Neural crest cell (in vitro differentiated cells): ENCODE measurements at regions not wholly inside any gene's neighbourhood (a gene's known extent, or its start where the extent isn't known, plus 50 kb on each side); places are given as distances from the start of the nearest gene placed in this dataset.

Experiments used
- DNase-seq: peaks from one replicate; pipeline ENCODE4 v3.0.0; 2021; ENCODE audit warnings: low read depth, mixed read lengths, low spot score
- H3K27ac Mint-ChIP-seq: one replicate; pipeline ENCODE4 v1.8.0; 2021; ENCODE audit warnings: mild to moderate bottlenecking, mixed read lengths; ENCODE audit not compliant: unreplicated experiment
- H3K27me3 Mint-ChIP-seq: 2 replicates; pipeline ENCODE4 v1.8.0; 2021; ENCODE audit warnings: low read depth, mild to moderate bottlenecking, mixed read lengths
- H3K36me3 Mint-ChIP-seq: 2 replicates; pipeline ENCODE4 v1.8.0; 2021; ENCODE audit warnings: low read depth, mild to moderate bottlenecking, mixed read lengths
- H3K4me1 Mint-ChIP-seq: 2 replicates; pipeline ENCODE4 v1.8.0; 2021; ENCODE audit warnings: mixed read lengths
- H3K4me3 Mint-ChIP-seq: one replicate; pipeline ENCODE4 v1.8.0; 2021; ENCODE audit warnings: mild to moderate bottlenecking, mixed read lengths
- H3K9me3 Mint-ChIP-seq: 2 replicates; pipeline ENCODE4 v1.8.0; 2021; ENCODE audit warnings: mixed read lengths
- CTCF ChIP-seq: fragments of 200-600 bp; sonication (generic); conservative IDR thresholded peaks from 2 replicates; pipeline ENCODE4 v1.5.0; 2021; ENCODE audit warnings: antibody characterized with exemption, mild to moderate bottlenecking

GRCh38 chr10:10644008-10644646, 373.5 kb upstream of the CELF2 start:
- no peak overlapping the region for H3K27ac Mint-ChIP-seq
- TF ChIP-seq CTCF, result no peak
- no peak overlapping the region for H3K4me3 Mint-ChIP-seq
- peaks cover 14% of the 10 kb centered on the region for H3K36me3 Mint-ChIP-seq
- peaks cover 6% of the 10 kb centered on the region for H3K9me3 Mint-ChIP-seq
- no peak for DNase-seq
- H3K4me1 Mint-ChIP-seq, result peaks cover 29% of the 10 kb centered on the region
- no peaks in the 10 kb centered on the region for H3K27me3 Mint-ChIP-seq

GRCh38 chr10:10644676-10645385, 372.8 kb upstream of the CELF2 start:
- Mint-ChIP-seq H3K36me3 (peaks cover 17% of the 10 kb centered on the region), H3K4me1 (peaks cover 29% of the 10 kb centered on the region), H3K9me3 (peaks cover 10% of the 10 kb centered on the region), H3K4me3 (no peak overlapping the region), H3K27ac (no peak overlapping the region), H3K27me3 (no peaks in the 10 kb centered on the region)
- DNase-seq, result no peak
- no peak for TF ChIP-seq CTCF

- no peak for DNase-seq
- H3K27ac Mint-ChIP-seq, result no peak overlapping the region
- peaks cover 24% of the 10 kb centered on the region for H3K36me3 Mint-ChIP-seq
- no peak for TF ChIP-seq CTCF
- peaks cover 15% of the 10 kb centered on the region for H3K9me3 Mint-ChIP-seq
- no peak overlapping the region for H3K4me3 Mint-ChIP-seq
- H3K4me1 Mint-ChIP-seq, result peaks cover 26% of the 10 kb centered on the region
- H3K27me3 Mint-ChIP-seq, result no peaks in the 10 kb centered on the region
Observed at GRCh38 chr10:10647331-10647730, 370.3 kb upstream of the CELF2 start.

- Mint-ChIP-seq H3K27ac (no peak overlapping the region), H3K36me3 (peaks cover 20% of the 10 kb centered on the region), H3K4me1 (peaks cover 26% of the 10 kb centered on the region), H3K27me3 (no peaks in the 10 kb centered on the region), H3K4me3 (no peak overlapping the region), H3K9me3 (peaks cover 13% of the 10 kb centered on the region)
- TF ChIP-seq CTCF, result no peak
- no peak for DNase-seq
Observed at GRCh38 chr10:10657139-10657760, 360.4 kb upstream of the CELF2 start.

- no peak for DNase-seq
- Mint-ChIP-seq H3K4me3 (no peak overlapping the region), H3K27me3 (no peaks in the 10 kb centered on the region), H3K9me3 (peaks cover 13% of the 10 kb centered on the region), H3K27ac (no peak overlapping the region), H3K4me1 (peaks cover 36% of the 10 kb centered on the region), H3K36me3 (peaks cover 20% of the 10 kb centered on the region)
- TF ChIP-seq CTCF, result no peak
Observed at GRCh38 chr10:10658172-10658785, 359.4 kb upstream of the CELF2 start.
